PC-9 (cell line): ENCODE measurements at regions not wholly inside any gene's neighbourhood (a gene's known extent, or its start where the extent isn't known, plus 50 kb on each side); places are given as distances from the start of the nearest gene placed in this dataset.

Source experiments
- BruUV-seq: library from RNA; stranded (reverse); fragments of 400-500 nt; replicated peaks from 2 replicates; lab custom pipeline; 2021; lab: Mats Ljungman, UMichigan
- CTCF ChIA-PET: fragments of 300-600 bp; sonication (Branson Sonifier 250); formaldehyde crosslinking; loops from one replicate; lab custom pipeline; 2022; ENCODE audit warnings: antibody characterized with exemption; lab: Charles Lee
- POLR2A ChIA-PET: fragments of 300-600 bp; sonication (Branson Sonifier 250); formaldehyde crosslinking; loops from one replicate; lab custom pipeline; 2022; ENCODE audit warnings: antibody characterized with exemption; ENCODE audit not compliant: unreplicated experiment; lab: Charles Lee
- DNase-seq, 2 experiments: peaks; one replicate each; pipeline versions ENCODE4 v3.0.0 to v3.0.0-alpha.2; 2015 to 2022; ENCODE audit warnings: mixed read lengths in 1 of 2
- H2AFZ ChIP-seq: fragments of 200-600 bp; sonication (generic); 2 replicates; pipeline ENCODE4 v1.8.1; 2017; ENCODE audit warnings: antibody characterized with exemption
- H3F3A ChIP-seq: fragments of 200-600 bp; sonication (generic); 2 replicates; pipeline ENCODE4 v1.8.1; 2017; ENCODE audit warnings: antibody characterized with exemption, mild to moderate bottlenecking, low read depth; ENCODE audit not compliant: insufficient read depth
- H3K27ac ChIP-seq: fragments of 200-600 bp; sonication (generic); 2 replicates; pipeline ENCODE4 v1.6.1; 2016; ENCODE audit warnings: mixed run types
- H3K27me3 ChIP-seq: fragments of 200-600 bp; sonication (generic); 2 replicates; pipeline ENCODE4 v1.6.1; 2016; ENCODE audit warnings: low read depth, mixed run types; ENCODE audit not compliant: insufficient read depth
- H3K36me3 ChIP-seq: fragments of 200-600 bp; sonication (generic); 2 replicates; pipeline ENCODE4 v1.6.1; 2016; ENCODE audit warnings: low read depth, mixed run types
- H3K4me1 ChIP-seq: fragments of 200-600 bp; sonication (generic); replicated peaks from 2 replicates; pipeline ENCODE4 v1.6.1; 2016; ENCODE audit warnings: mixed run types; ENCODE audit not compliant: insufficient read depth
- H3K4me2 ChIP-seq: fragments of 200-600 bp; sonication (generic); 2 replicates; pipeline ENCODE4 v1.6.1; 2017; ENCODE audit warnings: mixed run types
- H3K4me3 ChIP-seq: fragments of 200-600 bp; sonication (generic); 2 replicates; pipeline ENCODE4 v1.6.1; 2016; ENCODE audit warnings: mixed run types
- H3K79me2 ChIP-seq: fragments of 200-600 bp; sonication (generic); 2 replicates; pipeline ENCODE4 v1.6.1; 2017; ENCODE audit warnings: low read depth, mixed run types
- H3K9me2 ChIP-seq: fragments of 200-600 bp; sonication (generic); 2 replicates; pipeline ENCODE4 v1.8.1; 2017; ENCODE audit warnings: mild to moderate bottlenecking; ENCODE audit not compliant: insufficient read depth
- H3K9me3 ChIP-seq: fragments of 200-600 bp; sonication (generic); 2 replicates; pipeline ENCODE4 v1.8.1; 2016; ENCODE audit warnings: low read depth; ENCODE audit not compliant: insufficient read depth
- H4K20me1 ChIP-seq: fragments of 200-600 bp; sonication (generic); 2 replicates; pipeline ENCODE4 v1.8.1; 2017; ENCODE audit not compliant: insufficient read depth
- CTCF ChIP-seq: fragments of 200-600 bp; sonication (generic); conservative IDR thresholded peaks from 2 replicates; pipeline ENCODE4 v1.6.1; 2017; ENCODE audit warnings: mixed run types, antibody characterized with exemption, mild to moderate bottlenecking, moderate library complexity
- EZH2 ChIP-seq: fragments of 200-600 bp; sonication (generic); IDR thresholded peaks from 2 replicates; pipeline ENCODE4 v1.8.0; 2017; ENCODE audit warnings: antibody characterized with exemption, low read depth
- intact Hi-C: fragments of 100-400 bp; cut with micrococcal nuclease; formaldehyde crosslinking; loops from one replicate; pipeline ENCODE4 v1.10.0; 2022; ENCODE audit not compliant: unreplicated experiment

DNA sequence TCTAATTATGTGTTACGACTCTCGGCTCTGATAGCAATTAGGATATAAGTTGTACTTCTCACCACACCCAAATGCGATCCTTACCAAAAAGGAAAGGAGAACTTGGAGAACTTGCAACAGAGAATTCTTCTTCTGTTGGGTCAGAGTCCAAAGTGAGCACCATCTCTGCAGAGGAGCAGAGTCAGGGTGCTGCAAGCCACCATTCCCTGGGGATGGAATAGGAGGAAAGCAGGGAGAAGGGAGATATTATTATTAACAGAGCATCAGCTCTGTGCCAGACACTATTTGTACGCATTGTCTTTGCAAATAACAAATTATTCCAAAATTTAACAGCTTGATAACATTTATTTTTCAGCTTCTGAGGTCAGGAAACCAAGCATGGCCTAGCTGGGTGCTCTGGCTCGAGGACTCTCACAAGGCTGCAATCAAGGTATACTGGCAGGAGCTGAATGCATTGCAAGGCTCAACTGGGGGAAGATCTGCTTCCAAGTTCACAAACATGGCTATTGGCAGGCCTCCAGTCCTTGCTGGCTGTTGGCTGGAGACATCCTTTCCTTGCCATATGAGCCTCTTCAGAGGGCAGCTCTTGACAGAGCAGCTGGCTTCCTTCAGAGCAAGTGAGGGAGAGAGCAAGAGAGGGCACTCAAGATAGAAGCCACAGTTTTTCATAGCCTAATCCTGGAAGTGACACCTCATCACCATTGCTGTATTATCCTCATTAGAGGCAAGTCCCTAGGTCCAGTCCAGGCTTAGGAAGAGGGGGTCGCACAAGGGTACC lies 296.2 kb upstream of the CDH5 start:
- no peak overlapping the region for H3K4me2 ChIP-seq
- POLR2A ChIA-PET, result interaction anchor here (0.6 kb wide), 1 partner anchor 52 kb away, joined by 5 read pairs; no protein-coding TSS in a partner anchor
- H3K4me1 ChIP-seq, result no peaks in the 10 kb centered on the region
- no peak overlapping the region for H3K4me3 ChIP-seq
- BruUV-seq, result no TSS peak
- H4K20me1 ChIP-seq, result no peaks in the 10 kb centered on the region
- no peaks in the 10 kb centered on the region for H3K9me2 ChIP-seq
- H3K27ac ChIP-seq, result no peak overlapping the region
- no peak overlapping the region for H2AFZ ChIP-seq
- no peaks in the 10 kb centered on the region for H3F3A ChIP-seq
- peaks cover 93% of the 10 kb centered on the region for H3K27me3 ChIP-seq
- intact Hi-C loops, result no loop called here
- no peak for DNase-seq
- no peaks in the 10 kb centered on the region for H3K36me3 ChIP-seq
- CTCF ChIA-PET, result no interaction called here
- H3K9me3 ChIP-seq, result no peaks in the 10 kb centered on the region
- TF ChIP-seq CTCF (no peak), EZH2 (no peak)
- no peaks in the 10 kb centered on the region for H3K79me2 ChIP-seq

DNA sequence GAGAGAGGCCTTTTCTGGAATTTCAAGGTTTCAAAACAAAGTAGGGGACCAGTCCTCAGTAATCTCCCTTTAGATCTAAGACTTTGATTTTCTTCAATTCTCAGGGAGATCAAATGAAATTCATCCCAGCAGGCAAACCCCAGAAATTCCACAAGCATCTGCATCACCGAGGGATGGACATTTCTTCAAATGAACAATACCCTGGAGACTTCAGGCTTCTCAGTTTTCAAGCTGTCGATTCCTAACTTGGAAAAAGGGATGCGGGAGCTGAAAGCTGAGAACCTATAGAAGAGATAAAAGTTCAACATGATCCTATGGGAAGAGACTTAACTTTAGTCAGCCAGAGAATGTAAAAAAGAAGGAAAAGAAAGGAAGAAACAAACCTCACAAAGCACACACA lies 296.9 kb upstream of the CDH5 start:
- no peaks in the 10 kb centered on the region for H4K20me1 ChIP-seq
- CTCF ChIA-PET, result no interaction called here
- intact Hi-C loops, result no loop called here
- POLR2A ChIA-PET, result no interaction called here
- no peak for TF ChIP-seq EZH2
- TF ChIP-seq CTCF, result no peak
- no peaks in the 10 kb centered on the region for H3K36me3 ChIP-seq
- DNase-seq, result no peak
- no peak overlapping the region for H3K27ac ChIP-seq
- H3K9me2 ChIP-seq, result no peaks in the 10 kb centered on the region
- no peak overlapping the region for H3K4me3 ChIP-seq
- no peaks in the 10 kb centered on the region for H3K4me1 ChIP-seq
- no TSS peak for BruUV-seq
- H3K79me2 ChIP-seq, result no peaks in the 10 kb centered on the region
- H3K4me2 ChIP-seq, result no peak overlapping the region
- H2AFZ ChIP-seq, result no peak overlapping the region
- no peaks in the 10 kb centered on the region for H3F3A ChIP-seq
- H3K9me3 ChIP-seq, result no peaks in the 10 kb centered on the region
- H3K27me3 ChIP-seq, result peaks cover 89% of the 10 kb centered on the region

DNA sequence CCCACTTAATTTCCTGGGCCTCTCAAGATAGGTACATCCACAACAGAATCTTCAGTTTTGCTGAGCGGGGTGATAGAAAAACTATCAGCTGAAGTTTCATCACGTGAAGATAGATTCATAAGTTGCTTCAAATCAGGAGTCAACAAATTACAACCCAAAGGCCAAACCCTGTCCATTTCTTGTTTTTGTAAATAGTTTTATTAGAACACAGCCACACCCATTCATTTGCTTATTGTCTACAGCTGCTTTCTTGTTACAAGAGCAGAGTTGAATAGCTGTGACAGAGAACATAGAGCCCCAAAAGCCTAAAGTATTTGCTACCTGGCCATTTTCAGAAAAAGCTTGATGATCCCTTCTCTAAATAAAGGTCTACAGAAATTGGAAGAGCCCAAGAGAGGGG lies 300.1 kb upstream of the CDH5 start:
- no peak for DNase-seq
- H3K4me1 ChIP-seq, result no peaks in the 10 kb centered on the region
- H3K79me2 ChIP-seq, result no peaks in the 10 kb centered on the region
- no peaks in the 10 kb centered on the region for H4K20me1 ChIP-seq
- H3K36me3 ChIP-seq, result no peaks in the 10 kb centered on the region
- no peak overlapping the region for H3K4me2 ChIP-seq
- no peaks in the 10 kb centered on the region for H3F3A ChIP-seq
- H3K27me3 ChIP-seq, result peaks cover 76% of the 10 kb centered on the region
- no peak for TF ChIP-seq CTCF
- intact Hi-C loops, result no loop called here
- BruUV-seq, result no TSS peak
- ChIA-PET CTCF (no interaction called here), POLR2A (no interaction called here)
- no peaks in the 10 kb centered on the region for H3K9me2 ChIP-seq
- no peak overlapping the region for H3K4me3 ChIP-seq
- no peak overlapping the region for H2AFZ ChIP-seq
- H3K27ac ChIP-seq, result no peak overlapping the region
- H3K9me3 ChIP-seq, result no peaks in the 10 kb centered on the region
